Hippocampal formation (tissue), 2 donors: ENCODE measurements at regions not wholly inside any gene's neighbourhood (a gene's known extent, or its start where the extent isn't known, plus 50 kb on each side); places are given as distances from the start of the nearest gene placed in this dataset.
"Not testable (repeated sequence)": the region's sequence is repeated elsewhere in the genome, so short reads cannot be mapped to it uniquely, and the experiment has no call there.

Source experiments
- DNase-seq, 2 donors: peaks; one replicate each; lab custom pipeline; 2025; lab: John Stamatoyannopoulos, UW

DNA sequence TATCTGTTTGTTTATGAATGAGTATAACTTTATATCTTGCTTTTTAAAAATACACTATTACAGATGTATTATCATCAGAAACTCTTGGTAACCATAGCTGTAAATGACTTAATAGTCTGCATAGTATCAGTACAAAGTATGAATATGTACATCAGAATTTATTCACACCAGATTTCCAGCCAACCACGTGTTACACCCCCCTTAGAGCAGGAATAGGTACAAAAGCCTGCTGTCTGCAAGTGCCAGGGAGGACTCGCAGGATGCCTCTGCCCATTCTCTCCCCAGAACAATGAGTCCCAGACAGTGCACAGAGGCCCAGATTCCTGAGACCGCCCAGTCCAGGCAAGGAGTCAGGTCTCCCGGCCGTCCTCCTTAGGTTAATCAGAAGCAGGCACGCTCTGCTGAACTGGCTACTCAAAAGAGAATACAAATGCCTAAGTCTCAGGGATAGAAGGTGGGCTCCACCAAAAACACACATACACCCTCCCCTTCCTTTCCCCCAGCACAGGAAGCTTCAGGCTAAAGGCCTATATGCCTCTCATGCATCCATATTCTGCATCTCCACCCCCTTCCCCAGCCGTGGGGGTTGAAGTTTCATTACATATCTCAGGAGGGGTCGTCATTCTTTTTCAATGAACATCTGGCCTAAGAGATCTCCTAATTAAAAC lies 159.1 kb upstream of the CDH11 start:
- no peak for DNase-seq

- DNase-seq: no peak
Observed at GRCh38 chr16:65279576-65279975, 157.7 kb upstream of the CDH11 start.

DNA sequence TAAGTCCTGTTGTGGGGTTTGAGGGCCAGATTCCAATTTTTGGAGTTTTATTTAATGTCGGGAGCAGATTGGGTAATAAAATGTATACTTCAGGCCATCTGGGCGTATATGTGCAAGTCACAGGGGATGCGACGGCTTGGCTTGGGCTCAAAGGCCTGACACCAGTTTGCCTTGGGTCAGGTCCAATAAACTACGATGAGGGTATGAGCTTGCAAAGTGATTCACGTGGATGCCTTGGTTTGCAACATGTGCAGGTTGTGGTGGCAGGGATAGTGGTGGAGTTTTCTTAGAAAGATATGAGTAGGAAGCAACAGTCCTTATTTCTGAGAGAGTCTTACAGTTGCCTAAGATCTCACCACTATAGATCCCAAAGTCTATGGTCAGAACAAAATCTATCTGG lies 157.0 kb upstream of the CDH11 start:
- DNase-seq: no peak

DNA sequence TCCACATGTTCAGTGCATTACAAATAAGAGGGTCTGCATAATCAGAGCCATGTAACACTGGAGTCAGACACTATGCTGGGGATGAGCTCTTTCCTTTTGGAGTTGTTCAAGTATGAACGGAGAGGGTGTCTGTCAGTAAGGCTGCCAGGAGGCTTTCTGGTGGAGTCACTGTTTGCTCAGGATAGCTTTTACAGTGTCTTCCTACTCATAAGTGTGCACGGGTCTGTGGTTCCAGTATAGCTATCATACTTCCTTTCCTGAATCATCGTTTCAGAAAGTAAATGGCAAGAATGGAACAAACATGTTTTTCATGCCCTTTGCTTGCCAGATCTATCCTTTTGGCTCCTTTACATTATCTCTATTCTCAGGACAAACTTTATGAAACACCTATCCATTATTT lies 152.7 kb upstream of the CDH11 start:
- DNase-seq: no peak

DNA sequence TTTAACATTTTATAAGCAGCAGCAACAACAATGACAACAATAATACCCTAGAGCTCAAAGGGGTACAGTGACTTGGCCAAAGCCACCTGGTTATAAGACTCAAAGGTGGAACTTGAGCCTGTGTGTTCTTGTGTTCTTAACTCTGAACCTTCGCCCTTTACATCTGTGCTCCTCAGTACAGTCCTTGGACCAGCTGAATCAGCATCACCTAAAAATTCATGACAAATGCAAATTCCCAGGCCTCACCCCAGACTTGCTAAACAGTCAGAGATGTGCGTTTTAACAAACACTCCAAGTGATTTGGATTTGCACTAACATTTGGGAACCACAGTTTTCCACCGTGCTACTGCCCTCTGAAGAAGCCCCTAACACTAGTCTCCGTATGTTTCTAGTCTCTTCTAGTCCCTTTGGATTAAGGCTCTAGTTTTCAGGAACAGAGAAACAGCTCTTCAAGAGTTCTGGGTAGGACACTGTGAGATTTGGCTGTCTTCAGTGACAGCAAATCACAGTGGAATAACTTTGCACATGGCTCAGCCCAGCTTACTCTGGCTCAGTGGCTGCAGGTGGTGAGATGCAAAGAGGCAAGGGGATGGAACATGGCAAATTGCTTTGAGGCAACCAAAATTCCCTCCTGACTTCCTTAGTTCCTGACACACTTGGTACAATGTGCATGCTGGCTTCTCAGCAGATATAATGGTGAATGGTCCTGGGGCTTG lies 151.0 kb upstream of the CDH11 start:
- no peak for DNase-seq

DNA sequence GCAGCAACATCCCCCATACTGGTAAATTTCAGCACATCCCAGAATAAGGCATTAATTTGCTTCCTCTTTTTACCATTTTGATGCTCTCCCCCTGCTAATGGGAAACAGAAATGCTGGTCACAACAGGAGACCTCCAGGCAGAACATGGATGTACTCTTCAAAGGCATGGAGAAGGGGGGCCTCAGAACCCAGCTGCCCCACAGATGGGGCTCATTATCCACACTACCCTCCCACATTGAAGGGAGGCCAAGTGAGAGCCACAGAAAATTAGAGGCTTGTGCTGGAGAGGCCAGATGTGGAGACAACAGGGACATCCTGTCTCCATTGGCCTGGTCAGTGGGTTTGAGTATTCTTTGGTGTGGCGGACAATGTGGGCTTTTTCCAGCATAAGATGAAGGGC lies 150.1 kb upstream of the CDH11 start:
- DNase-seq: no peak

- DNase-seq: no peak
Observed at GRCh38 chr16:65268331-65268730, 146.5 kb upstream of the CDH11 start.

DNA sequence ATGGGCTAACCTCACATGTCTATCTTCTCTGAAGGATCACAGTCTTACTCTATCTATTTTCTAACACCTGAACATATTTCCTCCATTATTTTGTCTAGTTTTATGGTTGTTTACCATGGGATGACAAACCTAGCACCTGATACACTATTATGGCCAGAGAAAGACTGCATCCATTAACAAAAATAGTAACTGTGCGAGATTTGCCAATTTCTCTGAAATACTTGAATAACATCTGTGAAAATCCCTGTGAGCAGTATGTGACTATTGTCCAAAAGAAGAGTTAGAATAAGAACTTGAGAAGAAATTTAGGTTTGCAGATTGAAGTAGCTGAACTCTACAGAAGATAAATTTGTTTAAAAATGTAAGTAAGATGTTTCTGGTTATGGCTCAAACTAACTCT lies 142.0 kb upstream of the CDH11 start:
- DNase-seq: no peak

DNA sequence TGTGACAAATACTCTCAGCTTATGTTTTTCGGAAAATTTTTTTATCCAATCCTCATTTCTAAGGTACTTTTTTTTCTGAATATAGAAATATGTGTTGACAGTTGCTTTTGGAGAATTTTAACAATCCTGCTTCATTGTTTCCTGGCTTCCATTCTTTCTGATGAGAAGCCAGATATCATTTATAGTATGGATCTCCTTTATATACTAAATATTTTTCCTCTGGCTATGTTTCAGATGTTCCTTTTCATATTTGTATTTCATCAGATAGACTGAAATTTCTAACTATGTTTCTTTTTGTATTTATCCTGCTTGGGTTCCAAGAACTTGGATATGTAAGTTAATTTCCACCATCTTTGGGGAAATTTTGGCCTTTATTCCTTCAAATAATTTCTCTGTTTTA lies 138.9 kb upstream of the CDH11 start:
- DNase-seq: no peak

- DNase-seq: no peak
Observed at GRCh38 chr16:65254144-65254543, 132.3 kb upstream of the CDH11 start.

GRCh38 chr16:65249768-65250167 lies 127.9 kb upstream of the CDH11 start:
- no peak for DNase-seq

- DNase-seq: no peak
Observed at GRCh38 chr16:65244787-65245186, 122.9 kb upstream of the CDH11 start.

GRCh38 chr16:65235339-65236177 lies 113.7 kb upstream of the CDH11 start:
- DNase-seq: no peak

GRCh38 chr16:65234721-65235320 lies 113.0 kb upstream of the CDH11 start:
- not testable (repeated sequence) for DNase-seq

GRCh38 chr16:65229191-65229662 lies 107.4 kb upstream of the CDH11 start:
- no peak for DNase-seq

DNA sequence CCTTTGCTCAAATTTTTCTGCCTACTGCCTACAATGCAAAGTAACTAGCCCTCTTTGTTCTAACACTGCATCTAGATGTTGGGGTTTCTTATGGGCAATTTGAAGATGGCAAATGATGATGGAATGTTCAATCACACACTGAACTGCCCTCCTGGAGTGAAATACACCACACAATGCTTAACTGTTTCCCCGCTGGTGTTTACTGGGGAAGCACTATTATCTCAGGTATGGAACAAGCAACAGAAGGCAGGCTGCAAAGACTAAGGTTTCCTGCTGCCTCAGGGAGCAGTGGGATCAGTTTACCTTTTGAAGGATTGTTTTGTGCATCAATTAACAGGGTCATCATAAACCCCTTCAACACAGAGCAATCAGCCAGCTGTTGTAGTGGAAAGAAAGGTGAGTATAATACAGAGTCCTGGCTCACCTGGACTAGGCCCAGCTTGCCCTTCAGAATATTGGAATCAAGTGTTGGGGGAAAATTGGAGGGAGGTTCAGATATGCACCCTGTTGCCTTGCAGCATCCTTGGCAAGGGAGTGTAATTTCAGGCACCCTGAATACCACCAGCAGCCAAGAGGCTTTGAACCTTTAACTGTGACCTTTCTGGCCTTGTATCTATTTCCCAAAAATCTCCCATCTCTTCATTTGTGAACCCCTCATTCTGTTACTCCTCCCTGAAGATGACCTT lies 105.4 kb upstream of the CDH11 start:
- DNase-seq: no peak

- DNase-seq: no peak
Observed at GRCh38 chr16:65226077-65226476, 104.2 kb upstream of the CDH11 start.

DNA sequence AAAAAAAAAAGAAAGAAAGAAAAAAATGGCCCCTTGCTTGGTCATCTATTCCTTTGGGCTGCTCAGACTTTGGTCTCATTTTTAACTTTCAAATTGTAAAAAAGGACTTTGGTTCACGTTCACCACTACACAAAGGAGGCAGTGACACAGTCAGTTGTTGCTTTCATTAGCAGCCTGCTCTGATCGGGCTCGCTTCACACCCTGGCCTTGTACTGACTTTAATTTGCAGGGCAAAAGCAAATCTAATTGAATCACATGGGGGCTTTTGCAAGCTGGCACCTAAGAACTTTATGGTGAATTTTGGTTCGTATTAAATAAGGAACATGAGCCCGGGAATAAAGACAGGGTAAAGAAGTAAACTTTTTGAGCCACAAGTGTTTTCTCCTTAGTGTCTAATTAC lies 103.6 kb upstream of the CDH11 start:
- DNase-seq: no peak

DNA sequence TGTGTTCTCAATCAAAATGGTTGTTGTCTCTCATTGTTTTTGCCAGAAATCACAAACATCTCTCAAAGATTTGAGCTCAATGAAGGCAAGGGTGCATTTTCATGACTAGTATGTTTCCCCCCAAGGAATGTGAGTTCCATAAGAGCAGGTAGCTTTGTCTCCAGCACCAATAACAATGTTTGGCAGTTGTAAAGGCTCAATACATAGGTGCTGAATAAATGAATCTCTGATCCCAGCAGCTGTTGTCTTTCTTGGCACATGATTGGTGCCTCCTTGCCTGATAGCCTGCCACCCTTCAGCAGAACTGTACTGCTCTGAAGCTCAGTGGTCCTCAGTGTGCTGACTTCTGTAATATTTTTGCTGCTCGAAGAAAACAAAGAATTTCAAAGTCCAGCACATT lies 103.1 kb upstream of the CDH11 start:
- DNase-seq: no peak

DNA sequence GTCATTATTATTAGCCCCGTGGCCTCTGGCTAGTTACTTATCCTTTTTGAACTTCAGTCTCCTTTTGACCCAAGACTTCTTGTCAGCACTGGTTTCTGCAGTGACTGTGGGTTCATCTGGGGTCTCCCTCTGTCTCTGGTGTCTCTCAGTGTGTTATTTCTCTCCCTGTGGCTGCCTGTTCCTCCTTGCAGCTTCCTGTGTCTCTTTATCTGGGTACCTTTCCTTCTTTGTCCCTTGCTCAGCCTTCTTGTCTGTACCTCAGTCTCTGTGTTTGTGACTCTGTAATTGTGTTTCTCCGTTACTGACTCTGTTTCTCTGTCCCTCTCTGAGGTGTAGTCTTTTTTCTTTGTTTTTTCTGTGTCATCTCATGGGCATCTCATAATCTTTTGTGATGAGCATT lies 102.6 kb upstream of the CDH11 start:
- DNase-seq: no peak

- DNase-seq: no peak
Observed at GRCh38 chr16:65223335-65223734, 101.5 kb upstream of the CDH11 start.

- DNase-seq: no peak
Observed at GRCh38 chr16:65222536-65222935, 100.7 kb upstream of the CDH11 start.
